ENCODE measurements at regions not wholly inside any gene's neighbourhood (a gene's known extent, or its start where the extent isn't known, plus 50 kb on each side); places are given as distances from the start of the nearest gene placed in this dataset.

- no peak overlapping the region for H3K4me3 Mint-ChIP-seq (ENCODE audit: unreplicated experiment)
- H3K4me1 Mint-ChIP-seq (ENCODE audit: low read depth, unreplicated experiment) = peaks cover 5% of the 10 kb centered on the region
- CTCF ChIA-PET = no interaction called here
- H3K27ac Mint-ChIP-seq (ENCODE audit: unreplicated experiment) = no peak overlapping the region
- DNase-seq = no peak
- Histone ChIP-seq H3K36me3 (ENCODE audit: control insufficient read depth, insufficient read depth, low read length) (no peaks in the 10 kb centered on the region), H3K4me3 (ENCODE audit: low read depth, low read length) (no peak overlapping the region), H3K4me1 (no peaks in the 10 kb centered on the region), H3K27me3 (replicated peaks; ENCODE audit: control insufficient read depth, insufficient read depth, low read length) (no peaks in the 10 kb centered on the region), H3K9me3 (no peaks in the 10 kb centered on the region)
- H3K36me3 Mint-ChIP-seq (ENCODE audit: insufficient read depth, unreplicated experiment) = no peaks in the 10 kb centered on the region
- POLR2A ChIA-PET = no interaction called here
- no peaks in the 10 kb centered on the region for H3K9me3 Mint-ChIP-seq (ENCODE audit: unreplicated experiment)
- intact Hi-C loops (cut with micrococcal nuclease; ENCODE audit: unreplicated experiment) = no loop called here
- no peaks in the 10 kb centered on the region for H3K27me3 Mint-ChIP-seq (ENCODE audit: insufficient read depth, unreplicated experiment)
- BruUV-seq (replicated peaks) = no TSS peak
- no peak for TF ChIP-seq CTCF (IDR thresholded peaks at IDR 0.05; ENCODE audit: insufficient read depth in 1 of 2, low read depth in 1 of 2, low read length in 1 of 2, severe bottlenecking in 1 of 2, unreplicated experiment in 1 of 2)
These were observed 211.5 kb upstream of the P2RY1 start for GRCh38 chr3:152623286-152623911.

GRCh38 chr3:152626226-152626625 lies 208.7 kb upstream of the P2RY1 start:
- Mint-ChIP-seq H3K27ac (ENCODE audit: unreplicated experiment) (no peak overlapping the region), H3K4me1 (ENCODE audit: low read depth, unreplicated experiment) (peaks cover 2% of the 10 kb centered on the region), H3K27me3 (ENCODE audit: insufficient read depth, unreplicated experiment) (no peaks in the 10 kb centered on the region), H3K9me3 (ENCODE audit: unreplicated experiment) (peaks cover 12% of the 10 kb centered on the region), H3K4me3 (ENCODE audit: unreplicated experiment) (no peak overlapping the region), H3K36me3 (ENCODE audit: insufficient read depth, unreplicated experiment) (no peaks in the 10 kb centered on the region)
- Histone ChIP-seq H3K9me3 (no peaks in the 10 kb centered on the region), H3K27me3 (replicated peaks; ENCODE audit: control insufficient read depth, insufficient read depth, low read length) (no peaks in the 10 kb centered on the region), H3K36me3 (ENCODE audit: control insufficient read depth, insufficient read depth, low read length) (no peaks in the 10 kb centered on the region), H3K4me3 (ENCODE audit: low read depth, low read length) (no peak overlapping the region), H3K4me1 (no peaks in the 10 kb centered on the region)
- ChIA-PET POLR2A (no interaction called here), CTCF (no interaction called here)
- no TSS peak for BruUV-seq (replicated peaks)
- TF ChIP-seq CTCF (IDR thresholded peaks at IDR 0.05; ENCODE audit: insufficient read depth in 1 of 2, low read depth in 1 of 2, low read length in 1 of 2, severe bottlenecking in 1 of 2, unreplicated experiment in 1 of 2) = no peak
- intact Hi-C loops (cut with micrococcal nuclease; ENCODE audit: unreplicated experiment) = no loop called here
- DNase-seq = no peak

- POLR2A ChIA-PET = no interaction called here
- no peak for DNase-seq
- Histone ChIP-seq H3K4me1 (no peaks in the 10 kb centered on the region), H3K4me3 (ENCODE audit: low read depth, low read length) (no peak overlapping the region), H3K27me3 (replicated peaks; ENCODE audit: control insufficient read depth, insufficient read depth, low read length) (no peaks in the 10 kb centered on the region), H3K36me3 (ENCODE audit: control insufficient read depth, insufficient read depth, low read length) (no peaks in the 10 kb centered on the region), H3K9me3 (no peaks in the 10 kb centered on the region)
- Mint-ChIP-seq H3K4me3 (ENCODE audit: unreplicated experiment) (no peak overlapping the region), H3K27ac (ENCODE audit: unreplicated experiment) (no peak overlapping the region), H3K4me1 (ENCODE audit: low read depth, unreplicated experiment) (no peaks in the 10 kb centered on the region), H3K9me3 (ENCODE audit: unreplicated experiment) (peaks cover 12% of the 10 kb centered on the region), H3K36me3 (ENCODE audit: insufficient read depth, unreplicated experiment) (no peaks in the 10 kb centered on the region), H3K27me3 (ENCODE audit: insufficient read depth, unreplicated experiment) (no peaks in the 10 kb centered on the region)
- BruUV-seq (replicated peaks) = no TSS peak
- intact Hi-C loops (cut with micrococcal nuclease; ENCODE audit: unreplicated experiment) = no loop called here
- CTCF ChIA-PET = no interaction called here
- no peak for TF ChIP-seq CTCF (IDR thresholded peaks at IDR 0.05; ENCODE audit: insufficient read depth in 1 of 2, low read depth in 1 of 2, low read length in 1 of 2, severe bottlenecking in 1 of 2, unreplicated experiment in 1 of 2)
These were observed 206.4 kb upstream of the P2RY1 start for GRCh38 chr3:152628496-152628895.

Data from Caco-2 (cell line).